BE2C (cell line): ENCODE measurements at regions not wholly inside any gene's neighbourhood (a gene's known extent, or its start where the extent isn't known, plus 50 kb on each side); places are given as distances from the start of the nearest gene placed in this dataset.

ENCODE experiments used
- DNase-seq: peaks from one replicate; pipeline ENCODE4 v3.0.0-alpha.2; 2020
- H3K27me3 ChIP-seq: fragments of 250-450 bp; sonication (Bioruptor Pico); 2 replicates; pipeline ENCODE4 v1.5.1; 2020; ENCODE audit warnings: mild to moderate bottlenecking
- H3K36me3 ChIP-seq: fragments of 250-450 bp; sonication (Bioruptor Pico); 2 replicates; pipeline ENCODE4 v1.5.1; 2020; ENCODE audit warnings: mild to moderate bottlenecking
- H3K4me1 ChIP-seq: fragments of 250-450 bp; sonication (Bioruptor Pico); 2 replicates; pipeline ENCODE4 v1.5.1; 2020
- H3K4me3 ChIP-seq: 2 replicates; pipeline ENCODE4 v1.5.1; 2011; ENCODE audit warnings: low read depth, low read length
- H3K9me3 ChIP-seq: fragments of 250-450 bp; sonication (Bioruptor Pico); 2 replicates; pipeline ENCODE4 v1.5.1; 2020
- TF ChIP-seq, protein P1 (sequence below): IDR thresholded peaks from 2 replicates; pipeline ENCODE4 v1.5.1; 2012; ENCODE audit warnings: mild to moderate bottlenecking, low read depth, low read length

DNA sequence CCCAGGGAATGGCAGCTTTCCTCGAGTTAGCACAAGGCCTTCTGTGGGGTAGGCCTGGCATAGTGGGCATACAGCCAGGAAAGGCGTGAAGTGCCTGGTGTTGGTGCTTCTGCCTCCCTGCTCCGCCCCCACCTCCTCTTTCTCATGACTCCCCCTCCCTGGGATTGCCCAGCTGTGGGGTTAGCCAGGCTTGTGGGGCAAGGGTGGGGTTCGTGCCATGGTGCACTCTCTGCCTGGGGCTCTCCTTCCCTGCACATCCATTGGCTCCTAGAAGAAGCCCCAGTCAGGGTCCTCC, 236.8 kb upstream of the NCAM1 start:
- Histone ChIP-seq H3K27me3 (no peaks in the 10 kb centered on the region), H3K4me3 (no peak overlapping the region), H3K36me3 (no peaks in the 10 kb centered on the region), H3K4me1 (peaks cover 12% of the 10 kb centered on the region), H3K9me3 (no peaks in the 10 kb centered on the region)
- DNase-seq, result peak; percentile 62
- TF ChIP-seq, protein P1, sequence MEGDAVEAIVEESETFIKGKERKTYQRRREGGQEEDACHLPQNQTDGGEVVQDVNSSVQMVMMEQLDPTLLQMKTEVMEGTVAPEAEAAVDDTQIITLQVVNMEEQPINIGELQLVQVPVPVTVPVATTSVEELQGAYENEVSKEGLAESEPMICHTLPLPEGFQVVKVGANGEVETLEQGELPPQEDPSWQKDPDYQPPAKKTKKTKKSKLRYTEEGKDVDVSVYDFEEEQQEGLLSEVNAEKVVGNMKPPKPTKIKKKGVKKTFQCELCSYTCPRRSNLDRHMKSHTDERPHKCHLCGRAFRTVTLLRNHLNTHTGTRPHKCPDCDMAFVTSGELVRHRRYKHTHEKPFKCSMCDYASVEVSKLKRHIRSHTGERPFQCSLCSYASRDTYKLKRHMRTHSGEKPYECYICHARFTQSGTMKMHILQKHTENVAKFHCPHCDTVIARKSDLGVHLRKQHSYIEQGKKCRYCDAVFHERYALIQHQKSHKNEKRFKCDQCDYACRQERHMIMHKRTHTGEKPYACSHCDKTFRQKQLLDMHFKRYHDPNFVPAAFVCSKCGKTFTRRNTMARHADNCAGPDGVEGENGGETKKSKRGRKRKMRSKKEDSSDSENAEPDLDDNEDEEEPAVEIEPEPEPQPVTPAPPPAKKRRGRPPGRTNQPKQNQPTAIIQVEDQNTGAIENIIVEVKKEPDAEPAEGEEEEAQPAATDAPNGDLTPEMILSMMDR, result no peak

DNA sequence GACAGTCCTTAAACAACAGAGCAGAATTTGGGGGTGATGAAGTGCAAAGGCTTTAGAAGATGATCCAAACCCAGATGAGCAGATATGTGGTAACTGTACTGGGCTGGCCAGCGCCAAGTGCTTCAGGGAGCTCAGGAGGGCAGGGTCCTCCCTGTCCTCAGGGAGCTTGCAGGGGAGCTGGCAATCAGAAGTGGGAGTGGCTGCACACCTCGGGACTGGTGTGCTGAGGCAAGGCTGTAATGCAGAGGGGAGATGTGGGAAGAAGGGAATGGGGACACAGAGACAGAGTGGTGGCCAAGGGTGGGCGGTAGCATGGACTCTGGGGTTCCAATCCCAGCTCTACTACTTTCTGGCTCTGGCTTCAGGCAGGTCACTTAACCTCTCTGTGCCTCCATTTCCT, 235.6 kb upstream of the NCAM1 start:
- no peak for DNase-seq
- Histone ChIP-seq H3K4me3 (no peak overlapping the region), H3K36me3 (no peaks in the 10 kb centered on the region), H3K4me1 (peaks cover 12% of the 10 kb centered on the region), H3K27me3 (no peaks in the 10 kb centered on the region), H3K9me3 (no peaks in the 10 kb centered on the region)
- TF ChIP-seq, protein P1, result no peak

DNA sequence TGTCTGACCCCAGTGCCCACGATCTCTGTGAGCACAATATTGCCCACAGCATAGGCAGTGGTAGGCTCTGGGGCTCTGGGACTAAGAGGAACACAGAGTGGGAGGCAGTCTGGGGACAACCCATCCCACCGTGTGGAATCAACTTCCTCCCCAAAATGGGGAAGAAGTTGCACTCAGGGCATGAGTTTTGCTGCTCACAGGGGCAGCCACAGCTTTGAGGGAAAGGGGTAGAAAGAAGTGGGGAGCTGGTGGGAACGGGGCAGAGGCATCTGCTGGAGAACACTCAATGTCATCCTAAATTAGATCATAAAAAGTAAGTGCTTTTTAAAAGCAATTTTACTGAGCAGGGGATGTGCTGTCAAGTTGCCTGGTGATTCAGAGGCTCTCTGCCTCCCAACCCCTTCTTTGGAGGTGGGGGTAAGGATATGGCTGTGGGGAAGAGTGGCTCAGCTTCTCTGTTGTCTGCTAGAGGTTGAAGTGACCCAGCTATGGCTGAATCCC, 233.8 kb upstream of the NCAM1 start:
- no peak for DNase-seq
- H3K36me3 ChIP-seq, result no peaks in the 10 kb centered on the region
- H3K4me1 ChIP-seq, result peaks cover 12% of the 10 kb centered on the region
- TF ChIP-seq, protein P1, result no peak
- no peak overlapping the region for H3K4me3 ChIP-seq
- no peaks in the 10 kb centered on the region for H3K9me3 ChIP-seq
- no peaks in the 10 kb centered on the region for H3K27me3 ChIP-seq

DNA sequence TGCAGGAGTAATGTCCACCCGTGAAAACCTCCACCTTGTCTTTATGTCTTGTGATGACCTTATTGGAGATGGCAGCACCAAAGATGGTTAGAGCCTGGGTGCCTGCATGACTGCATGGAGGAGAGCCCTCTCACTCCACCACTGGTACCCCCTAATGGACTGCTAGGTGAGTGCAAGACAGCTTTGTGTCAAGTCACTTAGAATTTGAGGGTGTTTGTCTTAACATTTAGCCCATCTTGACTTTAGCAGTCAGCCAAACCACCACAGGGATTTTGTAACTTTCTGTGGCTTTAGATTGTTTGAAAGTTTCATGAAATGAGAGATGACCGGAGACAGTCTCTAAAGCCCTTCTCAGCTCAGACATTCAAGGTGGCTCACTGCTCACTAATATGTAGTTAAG, 232.9 kb upstream of the NCAM1 start:
- no peak overlapping the region for H3K4me3 ChIP-seq
- peaks cover 12% of the 10 kb centered on the region for H3K4me1 ChIP-seq
- no peaks in the 10 kb centered on the region for H3K36me3 ChIP-seq
- H3K9me3 ChIP-seq, result no peaks in the 10 kb centered on the region
- TF ChIP-seq, protein P1, result no peak
- no peak for DNase-seq
- no peaks in the 10 kb centered on the region for H3K27me3 ChIP-seq

DNA sequence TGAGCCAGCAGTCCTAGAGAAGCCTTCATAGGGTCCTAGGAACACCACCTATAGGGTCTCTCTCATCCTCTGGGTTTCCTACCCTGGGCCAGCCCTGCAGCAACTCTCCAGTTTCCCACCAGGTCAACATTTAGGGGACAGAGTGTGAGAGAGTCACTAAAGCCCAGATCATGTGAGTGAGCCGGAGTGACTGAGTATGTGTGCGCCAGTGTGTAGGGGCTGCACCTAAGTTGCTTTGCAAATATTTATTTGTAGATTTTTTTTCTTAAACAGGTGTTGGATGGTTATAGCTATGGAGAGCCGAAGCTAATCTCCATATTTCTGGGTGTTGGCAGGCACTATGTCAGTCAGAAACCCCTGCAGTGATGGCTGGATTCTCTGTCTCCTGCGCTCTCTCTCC, 232.5 kb upstream of the NCAM1 start:
- Histone ChIP-seq H3K27me3 (no peaks in the 10 kb centered on the region), H3K36me3 (no peaks in the 10 kb centered on the region), H3K4me1 (peaks cover 7% of the 10 kb centered on the region), H3K4me3 (no peak overlapping the region), H3K9me3 (no peaks in the 10 kb centered on the region)
- DNase-seq, result no peak
- TF ChIP-seq, protein P1, result no peak

DNA sequence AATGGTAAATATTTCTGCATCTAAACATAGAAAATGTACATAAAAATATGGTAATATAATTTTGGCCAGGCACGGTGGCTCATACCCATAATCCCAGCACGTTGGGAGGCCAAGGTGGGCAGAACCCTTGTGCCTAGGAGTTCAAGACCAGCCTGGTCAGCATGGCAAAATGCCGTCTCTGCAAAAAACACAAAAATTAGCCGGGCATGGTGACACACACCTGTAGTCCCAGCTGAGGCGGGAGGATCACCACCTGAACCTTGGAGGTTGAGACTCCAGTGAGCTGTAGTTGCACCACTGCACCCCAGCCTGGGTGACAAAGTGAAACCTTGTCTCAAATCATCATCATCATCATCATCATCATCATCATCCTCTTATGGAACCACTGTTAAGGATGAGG, 230.6 kb upstream of the NCAM1 start:
- TF ChIP-seq, protein P1, result no peak
- no peaks in the 10 kb centered on the region for H3K9me3 ChIP-seq
- H3K36me3 ChIP-seq, result no peaks in the 10 kb centered on the region
- H3K4me1 ChIP-seq, result no peaks in the 10 kb centered on the region; the same call in 1 of the 2 replicates
- H3K27me3 ChIP-seq, result no peaks in the 10 kb centered on the region
- H3K4me3 ChIP-seq, result no peak overlapping the region
- DNase-seq, result no peak
